HG03342 (cell line): ENCODE measurements at regions not wholly inside any gene's neighbourhood (a gene's known extent, or its start where the extent isn't known, plus 50 kb on each side); places are given as distances from the start of the nearest gene placed in this dataset.
"Not testable (repeated sequence)": the region's sequence is repeated elsewhere in the genome, so short reads cannot be mapped to it uniquely, and the experiment has no call there.

Experiments used
- ATAC-seq: cut with Tn5 transposase; IDR thresholded peaks from one replicate; pipeline ENCODE4 v1.9.1; 2021; ENCODE audit warnings: mild to moderate bottlenecking, moderate library complexity; ENCODE audit not compliant: unreplicated experiment

DNA sequence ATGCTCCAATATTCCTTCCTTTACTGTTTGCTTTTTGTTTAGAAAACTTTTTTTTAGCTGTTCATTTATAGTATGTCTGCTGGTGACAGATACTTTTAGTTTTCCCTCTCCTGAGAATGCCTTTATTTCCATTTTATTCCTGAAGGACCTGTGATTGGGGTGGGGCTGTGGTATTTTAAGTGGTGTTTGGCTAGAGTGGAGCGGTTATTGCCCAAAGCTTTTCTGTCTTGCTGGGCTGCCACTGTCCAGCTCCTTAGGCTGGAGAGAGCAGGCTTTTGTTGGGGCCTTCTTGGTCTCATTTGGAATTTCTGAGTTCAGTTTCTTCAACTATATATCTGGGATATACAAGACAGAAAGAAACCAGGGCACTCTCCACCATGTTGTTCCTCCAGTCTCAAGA is 160.0 kb upstream of the PLGLB2 start:
- not testable (repeated sequence) for ATAC-seq

GRCh38 chr2:87592974-87593373 is 154.9 kb upstream of the PLGLB2 start:
- ATAC-seq: not testable (repeated sequence)

- not testable (repeated sequence) for ATAC-seq
Measured at GRCh38 chr2:87593784-87594610, 153.9 kb upstream of the PLGLB2 start.

DNA sequence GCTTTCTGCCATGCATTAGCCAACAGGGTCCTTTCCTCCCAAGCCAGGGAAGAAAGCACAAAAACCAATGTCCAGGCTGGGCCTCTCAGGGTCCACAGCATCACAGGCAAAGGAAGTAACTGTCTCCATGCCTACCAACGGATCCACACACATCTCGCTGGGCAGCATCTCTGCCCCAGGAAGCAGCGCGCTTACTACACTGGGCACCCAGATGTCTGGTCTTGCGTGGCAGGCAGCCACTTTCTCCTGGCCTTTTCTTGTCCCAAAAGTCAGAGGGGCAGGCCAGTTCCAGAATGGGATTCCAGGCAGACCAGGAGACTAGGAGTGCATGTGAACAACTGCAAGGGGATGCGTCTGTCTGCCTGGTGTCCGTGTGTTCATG is 153.3 kb upstream of the PLGLB2 start:
- ATAC-seq: not testable (repeated sequence)

DNA sequence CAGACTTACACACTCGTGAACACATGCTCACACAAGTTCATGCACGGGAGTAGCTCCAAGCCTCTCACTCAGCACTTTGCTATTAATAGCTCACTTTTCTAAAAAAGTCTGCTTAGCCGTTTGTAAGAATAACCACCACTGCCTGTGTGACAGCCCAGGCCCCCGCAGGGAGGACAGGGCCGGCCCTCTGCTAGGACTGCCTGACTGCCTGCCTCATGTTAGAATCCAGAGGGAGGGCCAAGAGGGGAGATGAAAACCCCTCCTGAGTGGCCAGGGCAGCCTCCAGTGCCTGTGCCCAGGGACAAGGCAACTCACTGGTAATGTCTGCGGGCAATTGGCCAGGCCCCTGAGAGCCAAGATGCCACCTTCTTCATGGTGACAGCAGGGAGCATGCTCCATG is 152.9 kb upstream of the PLGLB2 start:
- ATAC-seq: not testable (repeated sequence)

DNA sequence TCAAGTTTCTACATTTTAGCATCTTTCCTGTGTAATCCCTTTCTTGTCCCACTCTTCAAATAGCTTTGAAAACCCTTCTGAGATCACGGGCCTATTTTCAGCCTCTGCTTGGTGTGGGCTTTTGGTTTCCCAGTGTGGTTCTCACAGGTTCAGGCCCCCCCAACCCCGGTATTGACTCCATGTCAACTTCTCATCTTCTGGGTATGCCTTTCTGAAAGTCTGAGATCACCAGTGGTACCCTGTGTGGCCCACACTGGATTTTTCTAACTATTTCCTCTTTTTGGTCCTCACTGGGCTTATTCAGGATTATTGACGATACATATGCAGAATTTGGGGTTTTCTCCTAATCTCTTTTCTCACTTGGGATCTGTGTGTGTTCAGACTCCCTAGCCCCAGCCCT is 146.9 kb upstream of the PLGLB2 start:
- not testable (repeated sequence) for ATAC-seq

- not testable (repeated sequence) for ATAC-seq
Measured at GRCh38 chr2:87602118-87602517, 145.8 kb upstream of the PLGLB2 start.

DNA sequence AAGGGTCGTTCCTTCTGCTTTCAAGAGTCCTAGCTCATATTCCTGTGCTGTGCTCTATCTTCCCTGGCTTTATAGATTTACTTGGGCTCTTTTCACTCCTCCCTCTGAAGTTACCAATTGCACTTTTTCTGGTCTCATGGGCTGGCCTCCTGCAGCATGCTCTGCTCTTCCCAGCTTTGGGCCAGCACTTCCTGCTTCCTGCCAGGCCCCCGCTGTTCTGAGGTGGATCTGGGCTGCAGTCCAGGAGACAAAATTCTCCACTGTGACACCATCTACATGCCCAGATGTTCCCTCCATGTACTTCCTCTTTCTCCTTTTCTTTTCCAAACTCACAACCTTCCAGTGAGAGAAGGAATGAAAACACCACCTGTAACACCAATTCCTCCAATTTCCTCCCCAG is 145.2 kb upstream of the PLGLB2 start:
- ATAC-seq: not testable (repeated sequence)

GRCh38 chr2:87603418-87604278 is 144.2 kb upstream of the PLGLB2 start:
- ATAC-seq: not testable (repeated sequence)

GRCh38 chr2:87604279-87604818 is 143.5 kb upstream of the PLGLB2 start:
- ATAC-seq: not testable (repeated sequence)

DNA sequence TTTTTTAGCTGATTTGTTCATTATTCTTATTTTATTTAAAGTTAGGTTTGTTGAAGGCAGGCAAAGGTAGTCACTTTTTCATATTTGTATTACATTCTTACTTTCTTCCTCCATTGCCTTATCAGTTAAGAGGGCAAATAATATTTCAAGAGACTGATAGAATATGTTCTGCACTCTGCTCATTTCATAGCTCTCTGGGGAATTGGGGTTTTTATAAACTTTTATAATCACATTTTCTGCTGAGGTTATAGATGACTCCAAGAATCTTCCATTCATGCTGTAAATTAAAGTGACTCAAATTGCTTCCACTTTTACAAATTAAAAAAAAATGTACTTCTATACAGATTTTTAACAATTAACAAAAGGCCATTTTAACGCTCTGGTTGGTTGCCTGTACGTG is 142.9 kb upstream of the PLGLB2 start:
- ATAC-seq: not testable (repeated sequence)

GRCh38 chr2:87608377-87609166 is 139.3 kb upstream of the PLGLB2 start:
- not testable (repeated sequence) for ATAC-seq

DNA sequence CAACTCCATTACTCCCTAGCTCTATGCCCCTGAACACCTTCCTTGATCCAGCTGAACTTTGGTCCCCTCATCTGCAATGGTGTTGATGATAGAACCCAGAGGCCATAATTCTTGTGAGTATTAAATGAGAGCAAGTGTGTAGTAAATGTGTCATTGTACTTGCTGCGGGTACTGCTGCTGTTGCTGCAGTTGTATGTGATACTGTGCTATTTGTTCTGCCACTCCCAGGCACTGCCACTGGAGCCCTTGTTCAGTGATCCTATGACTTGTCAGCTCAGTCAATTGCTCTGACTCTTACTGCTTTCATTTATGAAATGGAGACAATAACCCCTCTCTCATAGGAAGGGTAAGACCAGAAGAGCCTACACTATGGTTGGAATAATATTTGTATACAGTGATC is 136.9 kb upstream of the PLGLB2 start:
- not testable (repeated sequence) for ATAC-seq

- ATAC-seq: not testable (repeated sequence)
Measured at GRCh38 chr2:87611416-87611815, 136.5 kb upstream of the PLGLB2 start.

GRCh38 chr2:87611956-87612355 is 135.9 kb upstream of the PLGLB2 start:
- not testable (repeated sequence) for ATAC-seq

DNA sequence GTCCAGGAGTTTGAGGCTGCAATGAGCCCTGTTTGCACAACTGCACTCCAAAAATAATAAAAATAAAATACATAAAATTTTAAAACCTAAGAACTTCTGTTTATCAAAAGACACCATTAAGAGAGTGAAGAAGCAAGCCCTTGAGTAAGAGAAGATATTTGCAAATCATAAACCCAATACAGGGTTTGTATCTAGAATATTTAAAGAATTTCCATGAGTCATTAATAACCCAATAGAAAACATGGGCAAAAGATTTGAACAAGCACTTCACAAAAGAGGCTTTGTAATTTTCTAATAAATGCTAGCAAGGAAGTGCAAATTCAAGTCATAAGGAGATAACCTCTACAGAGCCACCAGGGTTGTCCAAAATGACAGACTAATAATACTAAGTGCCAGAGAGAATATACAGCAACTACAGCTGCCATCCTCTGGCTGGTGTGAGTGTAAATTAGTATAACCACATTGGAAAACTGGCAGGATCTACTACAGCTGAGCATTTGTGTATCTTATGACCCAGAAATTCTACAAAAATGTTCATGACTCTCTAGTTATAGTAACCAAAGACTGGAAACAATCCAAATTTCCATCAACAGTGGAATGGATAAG is 133.0 kb upstream of the PLGLB2 start:
- not testable (repeated sequence) for ATAC-seq

DNA sequence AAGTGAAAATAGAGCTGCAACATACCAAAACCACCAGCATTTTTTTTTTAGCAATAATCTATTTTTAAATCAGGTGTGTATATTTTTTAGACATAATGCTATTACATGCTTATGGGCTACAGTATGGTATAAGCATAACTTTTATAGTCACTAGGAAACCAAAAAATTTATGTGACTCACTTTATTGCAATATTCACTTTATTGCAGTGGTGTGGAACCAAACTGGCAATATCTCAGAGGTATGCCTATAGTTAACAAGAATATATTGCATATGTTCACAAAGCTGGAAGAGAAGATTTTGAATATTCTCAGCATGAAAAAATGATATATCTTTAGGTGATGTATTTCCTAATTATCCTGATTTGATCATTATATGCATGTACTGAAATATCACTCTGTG is 128.8 kb upstream of the PLGLB2 start:
- not testable (repeated sequence) for ATAC-seq

- ATAC-seq: not testable (repeated sequence)
Measured at GRCh38 chr2:87621139-87621538, 126.7 kb upstream of the PLGLB2 start.

DNA sequence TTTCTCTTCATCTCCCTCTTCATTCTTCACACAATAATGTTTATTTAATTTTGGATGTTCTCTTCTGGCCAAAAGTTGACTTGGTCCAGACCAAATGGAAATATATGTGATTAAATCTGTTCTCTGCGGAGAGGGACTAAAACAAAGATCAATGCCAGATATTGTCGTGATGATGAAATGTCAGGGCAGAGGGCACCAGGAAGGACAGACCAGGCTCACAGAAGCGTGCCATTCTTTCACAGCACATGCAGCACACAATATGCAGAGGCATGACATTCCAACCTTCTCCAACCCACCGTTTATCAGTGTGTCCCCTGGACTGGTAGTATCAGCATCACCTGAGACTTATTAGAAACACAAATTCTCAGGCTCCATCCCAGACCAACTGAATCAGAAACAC is 125.2 kb upstream of the PLGLB2 start:
- not testable (repeated sequence) for ATAC-seq
